ENCODE measurements at regions not wholly inside any gene's neighbourhood (a gene's known extent, or its start where the extent isn't known, plus 50 kb on each side); places are given as distances from the start of the nearest gene placed in this dataset.

DNA sequence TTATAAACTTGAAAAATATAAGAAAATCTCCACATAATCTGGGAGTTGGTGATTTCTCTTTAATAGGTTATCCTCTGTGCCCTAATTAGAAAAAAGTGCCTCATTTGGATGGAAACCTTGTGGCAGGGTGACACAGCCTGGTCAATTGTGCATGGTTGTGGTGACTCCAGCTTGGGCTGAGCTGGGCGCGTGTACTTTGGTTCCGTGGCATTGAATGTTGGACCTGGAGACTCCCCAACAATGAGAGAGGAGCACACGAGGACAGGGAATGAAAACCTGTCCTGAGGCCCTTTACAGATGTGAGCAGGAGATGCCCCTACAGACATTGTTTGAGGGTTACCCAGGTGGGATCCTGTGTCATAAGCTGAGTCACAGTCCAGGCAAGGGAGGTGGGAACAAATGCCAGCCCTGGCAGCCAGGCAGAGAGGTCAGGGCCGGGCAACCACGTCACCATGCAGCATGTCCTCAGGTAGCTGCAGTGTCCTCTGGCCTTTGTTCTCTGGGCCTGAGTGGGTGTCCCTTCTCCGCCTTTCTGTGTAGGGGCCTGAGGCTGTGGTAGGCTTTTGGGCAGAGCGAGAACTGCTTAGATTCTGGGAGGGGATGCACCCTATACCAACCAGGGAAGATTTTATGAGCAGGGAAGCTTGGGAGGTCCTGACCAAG, 147.4 kb upstream of the TBX20 start:
- TF ChIP-seq EGR1 (IDR thresholded peaks at IDR 0.05) (no peak), CEBPB (IDR thresholded peaks at IDR 0.05) (no peak), TAF1 (IDR thresholded peaks at IDR 0.05; ENCODE audit: low read depth) (no peak), EP300 (IDR thresholded peaks at IDR 0.05; ENCODE audit: borderline replicate concordance) (no peak), CREB1 (IDR thresholded peaks at IDR 0.05; ENCODE audit: low read depth) (no peak), TEAD4 (IDR thresholded peaks at IDR 0.05) (no peak), RAD21 (IDR thresholded peaks at IDR 0.05; ENCODE audit: low read depth) (no peak), ZBTB7A (IDR thresholded peaks at IDR 0.05; ENCODE audit: low read depth) (no peak)
- TF ChIP-seq, protein P1, sequence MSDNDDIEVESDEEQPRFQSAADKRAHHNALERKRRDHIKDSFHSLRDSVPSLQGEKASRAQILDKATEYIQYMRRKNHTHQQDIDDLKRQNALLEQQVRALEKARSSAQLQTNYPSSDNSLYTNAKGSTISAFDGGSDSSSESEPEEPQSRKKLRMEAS (IDR thresholded peaks at IDR 0.05) = no peak
- TF ChIP-seq, protein P2, sequence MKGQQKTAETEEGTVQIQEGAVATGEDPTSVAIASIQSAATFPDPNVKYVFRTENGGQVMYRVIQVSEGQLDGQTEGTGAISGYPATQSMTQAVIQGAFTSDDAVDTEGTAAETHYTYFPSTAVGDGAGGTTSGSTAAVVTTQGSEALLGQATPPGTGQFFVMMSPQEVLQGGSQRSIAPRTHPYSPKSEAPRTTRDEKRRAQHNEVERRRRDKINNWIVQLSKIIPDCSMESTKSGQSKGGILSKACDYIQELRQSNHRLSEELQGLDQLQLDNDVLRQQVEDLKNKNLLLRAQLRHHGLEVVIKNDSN (IDR thresholded peaks at IDR 0.05) = no peak
- TF ChIP-seq, protein P3, sequence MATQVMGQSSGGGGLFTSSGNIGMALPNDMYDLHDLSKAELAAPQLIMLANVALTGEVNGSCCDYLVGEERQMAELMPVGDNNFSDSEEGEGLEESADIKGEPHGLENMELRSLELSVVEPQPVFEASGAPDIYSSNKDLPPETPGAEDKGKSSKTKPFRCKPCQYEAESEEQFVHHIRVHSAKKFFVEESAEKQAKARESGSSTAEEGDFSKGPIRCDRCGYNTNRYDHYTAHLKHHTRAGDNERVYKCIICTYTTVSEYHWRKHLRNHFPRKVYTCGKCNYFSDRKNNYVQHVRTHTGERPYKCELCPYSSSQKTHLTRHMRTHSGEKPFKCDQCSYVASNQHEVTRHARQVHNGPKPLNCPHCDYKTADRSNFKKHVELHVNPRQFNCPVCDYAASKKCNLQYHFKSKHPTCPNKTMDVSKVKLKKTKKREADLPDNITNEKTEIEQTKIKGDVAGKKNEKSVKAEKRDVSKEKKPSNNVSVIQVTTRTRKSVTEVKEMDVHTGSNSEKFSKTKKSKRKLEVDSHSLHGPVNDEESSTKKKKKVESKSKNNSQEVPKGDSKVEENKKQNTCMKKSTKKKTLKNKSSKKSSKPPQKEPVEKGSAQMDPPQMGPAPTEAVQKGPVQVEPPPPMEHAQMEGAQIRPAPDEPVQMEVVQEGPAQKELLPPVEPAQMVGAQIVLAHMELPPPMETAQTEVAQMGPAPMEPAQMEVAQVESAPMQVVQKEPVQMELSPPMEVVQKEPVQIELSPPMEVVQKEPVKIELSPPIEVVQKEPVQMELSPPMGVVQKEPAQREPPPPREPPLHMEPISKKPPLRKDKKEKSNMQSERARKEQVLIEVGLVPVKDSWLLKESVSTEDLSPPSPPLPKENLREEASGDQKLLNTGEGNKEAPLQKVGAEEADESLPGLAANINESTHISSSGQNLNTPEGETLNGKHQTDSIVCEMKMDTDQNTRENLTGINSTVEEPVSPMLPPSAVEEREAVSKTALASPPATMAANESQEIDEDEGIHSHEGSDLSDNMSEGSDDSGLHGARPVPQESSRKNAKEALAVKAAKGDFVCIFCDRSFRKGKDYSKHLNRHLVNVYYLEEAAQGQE (IDR thresholded peaks at IDR 0.05; ENCODE audit: low read depth) = no peak
